Liver (tissue), 8 donors: ENCODE measurements at regions not wholly inside any gene's neighbourhood (a gene's known extent, or its start where the extent isn't known, plus 50 kb on each side); places are given as distances from the start of the nearest gene placed in this dataset.

Source experiments
- DNase-seq: peaks from one replicate; pipeline ENCODE4 v3.0.0-alpha.2; 2017; ENCODE audit warnings: low spot score
- H3K27ac ChIP-seq, 2 donors: one replicate each; pipeline ENCODE4 v1.7.0; 2013; ENCODE audit warnings: inconsistent platforms in 2 of 2, low read length in 2 of 2, control low read depth in 1 of 2, low read depth in 1 of 2, mild to moderate bottlenecking in 1 of 2
- H3K27me3 ChIP-seq, 4 donors: one replicate each; pipeline versions ENCODE4 v1.6.1 to v1.7.0; 2013; ENCODE audit warnings: low read length in 3 of 4, inconsistent platforms in 1 of 4, mild to moderate bottlenecking in 1 of 4, moderate library complexity in 1 of 4; ENCODE audit not compliant: control insufficient read depth in 4 of 4, insufficient read depth in 4 of 4
- H3K36me3 ChIP-seq, 4 donors: one replicate each; pipeline versions ENCODE4 v1.6.1 to v1.7.0; 2013; ENCODE audit warnings: low read length in 3 of 4, mild to moderate bottlenecking in 3 of 4, low read depth in 1 of 4, moderate library complexity in 1 of 4; ENCODE audit not compliant: control insufficient read depth in 4 of 4, insufficient read depth in 3 of 4
- H3K4me1 ChIP-seq, 4 donors: one replicate each; pipeline versions ENCODE4 v1.6.1 to v1.7.0; 2013; ENCODE audit warnings: low read length in 3 of 4, mild to moderate bottlenecking in 3 of 4, moderate library complexity in 1 of 4; ENCODE audit not compliant: control insufficient read depth in 4 of 4, insufficient read depth in 4 of 4
- H3K4me3 ChIP-seq, 3 donors: one replicate each; pipeline versions ENCODE4 v1.6.1 to v1.7.0; 2013; ENCODE audit warnings: low read length in 3 of 3, control low read depth in 1 of 3, low read depth in 1 of 3, mild to moderate bottlenecking in 1 of 3
- H3K9ac ChIP-seq, 2 donors: one replicate each; pipeline ENCODE4 v1.7.0; 2013; ENCODE audit warnings: low read length in 2 of 2, mild to moderate bottlenecking in 2 of 2, moderate library complexity in 2 of 2, control low read depth in 1 of 2, low read depth in 1 of 2
- H3K9me3 ChIP-seq, 4 donors: one replicate each; pipeline versions ENCODE4 v1.6.1 to v1.7.0; 2013; ENCODE audit warnings: low read length in 3 of 4; ENCODE audit not compliant: control insufficient read depth in 4 of 4
- CTCF ChIP-seq: fragments of 150-350 bp; IDR thresholded peaks from 2 replicates; pipeline ENCODE4 v1.5.1; 2017; ENCODE audit warnings: improper control_type of control experiment, low read depth, low read length; ENCODE audit not compliant: missing input control
- EGR1 ChIP-seq, 2 donors: IDR thresholded peaks; 2 replicates each; pipeline ENCODE4 v1.6.1; 2016 to 2018; ENCODE audit warnings: antibody characterized with exemption in 2 of 2, low read depth in 2 of 2
- FOXA1 ChIP-seq: IDR thresholded peaks from 2 replicates; pipeline ENCODE4 v1.6.1; 2016; ENCODE audit warnings: antibody characterized with exemption
- FOXA2 ChIP-seq: IDR thresholded peaks from 2 replicates; pipeline ENCODE4 v1.6.1; 2016; ENCODE audit warnings: antibody characterized with exemption
- GABPA ChIP-seq, 2 donors: IDR thresholded peaks in 1 of 2; conservative IDR thresholded peaks in 1 of 2; 2 replicates each; pipeline ENCODE4 v1.6.1; 2016; ENCODE audit warnings: antibody characterized with exemption in 2 of 2, mild to moderate bottlenecking in 1 of 2, moderate library complexity in 1 of 2
- HNF4G ChIP-seq: IDR thresholded peaks from 2 replicates; pipeline ENCODE4 v1.6.1; 2016; ENCODE audit warnings: antibody characterized with exemption
- JUND ChIP-seq, 2 donors: IDR thresholded peaks; 2 replicates each; pipeline ENCODE4 v1.6.1; 2016; ENCODE audit warnings: antibody characterized with exemption in 2 of 2
- NR2F2 ChIP-seq: IDR thresholded peaks from 2 replicates; pipeline ENCODE4 v1.6.1; 2016; ENCODE audit warnings: antibody characterized with exemption
- RAD21 ChIP-seq, 2 donors: IDR thresholded peaks; 2 replicates each; pipeline ENCODE4 v1.6.1; 2016; ENCODE audit warnings: antibody characterized with exemption in 2 of 2, mild to moderate bottlenecking in 2 of 2
- REST ChIP-seq: IDR thresholded peaks from 2 replicates; pipeline ENCODE4 v1.6.1; 2016; ENCODE audit warnings: antibody characterized with exemption, mild to moderate bottlenecking
- SP1 ChIP-seq: IDR thresholded peaks from 2 replicates; pipeline ENCODE4 v1.6.1; 2018; ENCODE audit warnings: antibody characterized with exemption, mild to moderate bottlenecking
- TAF1 ChIP-seq: conservative IDR thresholded peaks from 2 replicates; pipeline ENCODE4 v1.6.1; 2016; ENCODE audit warnings: antibody characterized with exemption, mild to moderate bottlenecking
- YY1 ChIP-seq: IDR thresholded peaks from 2 replicates; pipeline ENCODE4 v1.6.1; 2016; ENCODE audit warnings: antibody characterized with exemption, mild to moderate bottlenecking
- ZBTB33 ChIP-seq: IDR thresholded peaks from 2 replicates; pipeline ENCODE4 v1.6.1; 2016; ENCODE audit warnings: antibody characterized with exemption
- WGBS: extraction: QIAGEN DNeasy Blood & Tissue Kit; methylation state at CpG from one replicate; pipeline ENCODE4 v1.1.7; 2013; 5-methylcytosine and 5-hydroxymethylcytosine counted together
- TF ChIP-seq, protein P1 (sequence below): IDR thresholded peaks from 2 replicates; pipeline ENCODE4 v1.6.1; 2016; ENCODE audit warnings: antibody characterized with exemption
- TF ChIP-seq, protein P2 (sequence below): IDR thresholded peaks from 2 replicates; pipeline ENCODE4 v1.6.1; 2016; ENCODE audit warnings: antibody characterized with exemption
- donor health status: healthy.
- donor health status: healthy.
- donor health status: healthy.
- donor health status: healthy.
- donor health status: healthy.

GRCh38 chr10:121065330-121065729 is 214.2 kb downstream of the WDR11 start (continued):
- TF ChIP-seq ZBTB33 (no peak), JUND (IDR thresholded peaks at IDR 0.05) (no peak), HNF4G (no peak)

DNA sequence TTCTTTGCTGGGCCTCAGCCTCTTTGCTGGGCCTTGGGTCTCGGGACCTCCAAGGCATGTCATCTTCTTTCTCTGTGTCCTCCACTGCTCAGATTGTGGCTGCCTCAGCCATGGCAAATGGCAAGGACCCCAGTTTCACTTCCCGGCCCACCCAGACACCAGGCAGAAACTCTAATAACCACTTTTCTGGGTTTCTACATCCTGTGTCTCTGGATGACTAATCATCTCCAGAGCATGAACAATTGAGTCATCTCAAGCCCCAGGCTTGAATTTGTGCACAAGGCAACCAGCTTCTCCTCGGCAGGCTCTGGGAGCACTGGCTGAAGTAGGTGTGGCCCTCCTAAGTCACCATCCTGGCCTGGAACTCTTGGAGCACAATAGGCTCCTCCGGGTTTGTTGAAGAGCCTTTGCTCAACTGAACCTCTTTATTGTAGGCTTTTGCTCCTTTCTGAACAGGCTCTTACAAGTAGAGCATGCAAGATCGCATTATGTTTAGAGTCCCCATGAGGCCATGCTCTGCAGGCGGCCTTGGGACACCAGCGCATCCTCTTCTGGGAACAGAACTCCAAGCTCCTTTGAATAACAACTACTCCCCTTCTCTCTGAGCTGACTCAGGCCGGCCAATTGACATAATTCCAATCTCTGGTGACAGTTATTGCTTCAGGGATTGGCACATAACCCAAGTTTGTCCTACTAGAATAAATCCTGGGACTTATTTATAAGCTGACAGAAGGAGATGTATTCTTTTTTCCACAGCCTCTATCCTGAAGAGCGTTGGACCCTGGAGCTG is 218.1 kb downstream of the WDR11 start:
- H3K9ac ChIP-seq, result no peak overlapping the region
- H3K36me3 ChIP-seq, result no peaks in the 10 kb centered on the region
- no peaks in the 10 kb centered on the region for H3K9me3 ChIP-seq
- no peak for TF ChIP-seq RAD21 (IDR thresholded peaks at IDR 0.05)
- no peak for TF ChIP-seq SP1
- TF ChIP-seq CTCF, result no peak
- TF ChIP-seq, protein P1, sequence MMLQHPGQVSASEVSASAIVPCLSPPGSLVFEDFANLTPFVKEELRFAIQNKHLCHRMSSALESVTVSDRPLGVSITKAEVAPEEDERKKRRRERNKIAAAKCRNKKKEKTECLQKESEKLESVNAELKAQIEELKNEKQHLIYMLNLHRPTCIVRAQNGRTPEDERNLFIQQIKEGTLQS, result no peak
- no peak for TF ChIP-seq NR2F2
- no peak for TF ChIP-seq REST
- TF ChIP-seq FOXA2, result no peak
- TF ChIP-seq FOXA1, result no peak
- no peak for TF ChIP-seq YY1
- no peak for TF ChIP-seq EGR1 (IDR thresholded peaks at IDR 0.05; ENCODE audit: low read depth in 2 of 2)
- TF ChIP-seq TAF1, result no peak
- TF ChIP-seq GABPA (IDR thresholded peaks at IDR 0.05 in 1 of 2, conservative IDR thresholded peaks at IDR 0.05 in 1 of 2), result no peak
- TF ChIP-seq, protein P2, sequence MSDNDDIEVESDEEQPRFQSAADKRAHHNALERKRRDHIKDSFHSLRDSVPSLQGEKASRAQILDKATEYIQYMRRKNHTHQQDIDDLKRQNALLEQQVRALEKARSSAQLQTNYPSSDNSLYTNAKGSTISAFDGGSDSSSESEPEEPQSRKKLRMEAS, result no peak
- TF ChIP-seq ZBTB33, result no peak
- no peaks in the 10 kb centered on the region for H3K4me1 ChIP-seq
- H3K27ac ChIP-seq, result no peak overlapping the region
- H3K27me3 ChIP-seq, result no peaks in the 10 kb centered on the region
- H3K4me3 ChIP-seq, result no peak overlapping the region
- DNase-seq, result no peak
- WGBS, result 88% methylated on average over 9 of the region's 9 CpGs
